GOT3 (cell line): ENCODE measurements at regions not wholly inside any gene's neighbourhood (a gene's known extent, or its start where the extent isn't known, plus 50 kb on each side); places are given as distances from the start of the nearest gene placed in this dataset.
"Not testable (repeated sequence)": the region's sequence is repeated elsewhere in the genome, so short reads cannot be mapped to it uniquely, and the experiment has no call there.

Experiments
- DNase-seq: peaks from one replicate; lab custom pipeline; 2025; ENCODE audit warnings: mixed read lengths; lab: John Stamatoyannopoulos, UW

DNA sequence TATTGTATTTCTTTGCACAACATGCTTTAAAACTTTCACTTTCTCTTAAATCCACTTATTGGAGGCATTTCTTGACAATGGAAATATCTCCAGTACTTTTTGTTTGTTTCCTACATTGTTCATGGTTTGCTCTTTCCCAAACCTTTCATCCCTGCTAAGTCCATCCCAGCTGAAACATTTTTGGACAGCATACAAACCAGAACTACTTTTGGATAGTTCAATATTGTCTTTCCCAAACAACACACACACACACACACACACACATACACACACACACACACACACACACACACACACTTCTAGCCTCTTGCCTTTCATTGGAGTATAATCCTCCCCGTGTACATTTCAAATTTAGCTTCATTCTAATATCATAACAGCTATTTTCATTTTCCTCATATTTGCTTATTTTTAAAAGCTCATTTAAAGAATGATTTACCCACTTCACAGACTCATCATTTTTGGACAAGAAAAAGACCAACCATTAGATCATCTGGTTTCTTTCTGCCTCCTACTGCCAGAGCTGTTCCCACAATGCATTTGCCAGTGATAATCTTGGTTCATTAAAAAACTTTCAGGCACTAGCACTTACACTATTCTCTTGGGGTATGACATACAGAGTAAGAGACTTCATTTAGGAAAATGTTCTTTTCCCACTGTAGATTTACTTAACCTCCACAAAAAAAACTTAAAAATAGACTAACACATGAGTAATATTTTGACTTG, 248.1 kb downstream of the CD109 start:
- no peak for DNase-seq

DNA sequence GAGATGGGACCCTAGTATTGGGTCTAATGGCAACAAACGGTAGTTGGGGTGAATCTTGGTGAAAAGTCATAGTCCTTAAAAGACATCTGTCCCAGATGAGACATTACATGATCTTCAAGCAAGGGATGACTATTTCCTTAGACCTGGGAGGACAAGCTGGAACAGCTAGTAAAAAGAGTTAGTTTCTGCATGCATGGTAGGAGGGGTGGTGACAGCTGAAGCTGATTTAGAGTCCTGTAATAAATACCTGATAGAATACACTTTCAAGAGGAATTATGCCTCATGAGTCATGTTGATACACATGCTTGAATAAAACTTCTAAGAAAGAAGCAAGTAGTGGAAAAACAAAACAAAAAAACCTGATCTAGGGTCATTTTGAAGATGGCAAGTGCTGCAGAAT, 247.4 kb downstream of the CD109 start:
- no peak for DNase-seq

DNA sequence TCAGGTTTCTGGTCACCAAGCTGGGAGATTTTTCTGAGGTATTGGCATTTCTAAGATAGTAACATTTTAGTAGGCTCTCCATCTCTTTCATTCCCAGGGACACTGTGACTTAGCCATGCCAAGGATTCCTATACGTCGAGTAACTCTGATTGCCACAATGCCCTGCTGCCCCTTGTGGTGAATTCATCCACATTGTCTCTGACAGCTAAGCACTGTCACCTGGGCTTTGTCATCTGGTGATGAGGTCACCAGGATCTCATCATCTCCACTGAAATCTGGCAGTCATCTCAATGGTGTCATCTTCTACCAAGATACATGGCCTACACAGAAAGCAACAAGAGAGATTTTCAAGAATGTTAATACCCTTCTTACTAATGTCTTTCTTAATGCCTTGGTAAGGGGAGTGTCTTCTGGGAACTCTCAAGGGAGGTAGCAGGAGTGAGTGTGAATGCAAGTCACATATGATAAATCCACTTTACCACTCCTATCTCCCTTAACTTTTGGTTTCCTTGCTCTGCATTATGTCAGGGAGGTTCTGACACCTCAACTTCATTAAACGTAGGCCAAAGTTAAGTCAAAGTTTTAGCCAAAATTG, 246.7 kb downstream of the CD109 start:
- DNase-seq: no peak

DNA sequence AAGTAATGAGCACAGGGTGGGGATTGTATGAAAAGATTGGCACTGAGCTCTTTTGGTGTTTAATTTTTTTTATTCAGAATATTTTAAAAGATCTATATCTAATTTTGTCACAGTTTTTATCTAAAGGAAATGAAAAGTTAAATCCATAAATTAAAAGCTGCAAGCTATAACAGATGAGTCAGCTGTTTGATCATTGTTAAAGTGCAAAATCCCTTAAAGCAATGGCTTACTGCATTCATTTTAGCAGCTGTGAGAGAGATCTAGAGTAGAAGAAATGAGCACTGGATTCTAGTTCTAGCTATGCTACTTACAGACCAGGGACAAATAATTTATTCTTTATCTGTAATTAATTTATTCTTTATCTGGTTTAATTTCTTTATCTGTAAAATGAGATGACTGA, 245.9 kb downstream of the CD109 start:
- no peak for DNase-seq

DNA sequence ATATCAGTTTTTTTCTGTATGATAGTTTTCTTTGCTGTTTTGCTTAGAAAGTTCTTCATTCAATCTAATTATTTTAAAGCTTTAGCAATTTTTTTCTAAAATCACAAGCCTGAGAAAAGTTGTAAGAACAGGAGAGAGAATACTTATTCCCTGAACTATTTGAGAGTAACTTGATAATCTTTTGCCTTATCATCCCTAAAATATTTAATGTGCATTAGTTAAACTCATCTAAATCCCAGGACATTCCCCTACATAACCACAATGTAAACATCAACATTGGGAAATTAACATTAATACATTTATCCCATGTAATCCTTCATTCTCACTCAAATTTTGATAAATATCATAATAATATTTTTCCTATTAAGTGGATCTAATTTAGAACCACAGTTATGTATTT, 241.8 kb downstream of the CD109 start:
- no peak for DNase-seq

DNA sequence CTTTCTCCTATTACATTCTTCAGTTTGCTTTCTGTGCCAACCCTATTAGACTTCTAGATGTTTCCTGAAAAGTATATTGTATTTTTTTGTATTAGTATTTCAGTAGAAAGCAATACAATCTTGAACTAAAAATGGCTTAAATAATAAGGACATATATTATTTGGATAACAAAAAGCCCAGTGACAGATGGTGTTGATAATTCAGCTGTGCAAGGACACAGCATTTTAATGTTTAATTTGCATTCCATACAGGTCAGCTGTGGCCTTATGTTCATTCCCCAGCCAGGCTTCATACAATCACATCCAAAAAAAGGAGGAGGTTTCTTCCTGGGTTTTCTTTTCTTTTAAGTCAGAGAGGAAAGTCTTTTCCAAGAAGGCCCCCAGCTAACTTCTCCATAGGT, 236.9 kb downstream of the CD109 start:
- no peak for DNase-seq

DNA sequence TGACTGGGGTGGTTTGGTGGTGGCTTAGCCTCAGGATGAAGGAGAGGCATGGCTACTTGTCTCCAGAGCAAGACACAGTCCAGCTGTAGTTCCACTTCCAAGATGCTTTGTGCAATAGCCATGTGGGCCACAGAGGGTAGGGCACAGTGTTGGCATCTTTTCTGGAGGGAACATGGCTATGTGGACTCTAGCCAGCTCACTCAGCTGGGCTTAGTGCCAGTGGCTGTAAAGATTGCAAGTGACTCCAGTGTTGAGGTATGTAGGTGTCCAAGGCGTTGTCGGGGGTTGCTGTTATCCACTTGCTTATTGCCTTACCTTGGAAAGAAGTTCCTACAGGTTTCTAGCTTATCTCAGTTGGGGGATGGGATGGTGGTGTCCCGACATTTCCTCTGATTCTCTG, 233.4 kb downstream of the CD109 start:
- DNase-seq: no peak

DNA sequence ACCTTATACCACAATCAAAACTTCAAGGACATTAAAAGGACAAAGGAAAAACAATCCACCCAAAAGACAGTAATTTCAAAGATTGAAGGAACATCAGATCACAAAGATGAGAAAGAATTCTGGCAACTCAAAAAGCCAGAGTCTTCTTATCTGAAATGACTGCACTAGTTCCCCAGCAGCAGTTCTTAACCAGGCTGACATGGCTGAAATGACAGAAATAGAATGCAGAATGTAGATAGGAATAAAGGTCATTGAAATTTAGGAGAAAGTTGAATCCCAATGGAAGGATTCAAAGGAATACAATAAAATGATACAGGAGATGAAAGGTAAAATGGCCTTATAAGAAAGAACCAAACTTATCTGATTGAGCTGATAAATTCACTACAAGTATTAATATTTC, 231.4 kb downstream of the CD109 start:
- no peak for DNase-seq

DNA sequence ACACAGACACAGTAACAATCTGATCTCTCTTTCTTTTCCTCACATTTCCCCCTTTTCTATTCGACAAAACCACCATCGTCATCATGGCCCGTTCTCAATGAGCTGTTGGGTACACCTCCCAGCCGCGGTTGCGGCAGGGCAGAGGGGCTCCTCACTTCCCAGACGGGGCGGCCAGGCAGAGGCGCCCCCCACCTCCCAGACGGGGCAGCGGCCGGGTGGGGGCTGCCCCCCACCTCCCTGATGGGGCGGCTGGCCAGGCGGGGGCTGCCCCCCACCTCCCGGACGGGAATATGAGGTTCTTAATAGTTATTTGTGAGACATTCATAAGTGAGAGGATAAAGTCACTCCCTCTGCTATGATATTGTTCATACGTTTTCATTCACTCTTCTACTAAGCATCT, 229.7 kb downstream of the CD109 start:
- not testable (repeated sequence) for DNase-seq

DNA sequence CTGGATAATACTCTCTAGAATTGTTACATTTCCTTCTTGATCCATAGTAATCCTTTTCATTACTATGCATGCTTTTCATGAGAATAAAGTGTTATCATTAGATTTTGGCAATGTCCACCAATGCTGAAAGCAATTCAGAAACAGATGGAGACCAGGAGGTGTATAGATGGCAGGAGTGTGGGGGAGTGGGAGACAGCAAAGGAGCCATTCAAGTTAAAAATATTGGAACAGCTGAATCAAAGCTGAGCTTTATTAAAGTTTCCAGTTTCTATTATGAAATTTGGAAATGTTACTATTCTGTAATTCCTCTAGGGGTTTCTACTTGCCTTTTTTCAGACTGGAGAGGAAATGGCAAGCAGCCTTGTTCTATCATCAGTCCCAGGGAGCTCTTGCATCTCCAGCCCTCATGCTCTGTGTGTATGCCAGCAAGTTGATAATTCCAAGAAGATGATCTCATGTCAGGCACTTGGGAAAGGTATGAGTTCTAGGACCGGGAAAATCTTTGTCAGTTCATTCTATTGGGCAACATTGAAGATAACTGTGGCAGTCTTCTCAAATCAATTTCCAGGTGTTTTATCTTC, 228.0 kb downstream of the CD109 start:
- DNase-seq: no peak

DNA sequence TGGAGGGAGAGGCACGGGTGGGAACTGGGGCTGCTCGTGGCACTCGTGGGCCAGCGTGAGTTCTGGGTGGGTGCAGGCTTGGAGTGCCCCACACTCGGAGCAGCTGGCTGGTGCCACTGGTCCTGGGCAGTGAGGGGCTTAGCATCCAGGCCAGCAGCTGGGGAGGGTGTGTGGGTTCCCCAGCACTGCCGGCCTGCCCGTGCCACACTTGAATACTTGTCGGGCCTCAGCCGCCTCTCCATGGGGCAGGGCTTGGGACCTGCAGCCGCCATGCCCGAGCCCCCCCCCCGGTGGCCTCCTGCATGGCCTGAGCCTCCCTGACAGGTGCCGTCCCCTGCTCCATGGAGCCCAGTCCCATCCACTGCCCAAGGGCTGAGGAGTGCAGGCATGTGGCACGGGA, 207.2 kb downstream of the CD109 start:
- no peak for DNase-seq

DNA sequence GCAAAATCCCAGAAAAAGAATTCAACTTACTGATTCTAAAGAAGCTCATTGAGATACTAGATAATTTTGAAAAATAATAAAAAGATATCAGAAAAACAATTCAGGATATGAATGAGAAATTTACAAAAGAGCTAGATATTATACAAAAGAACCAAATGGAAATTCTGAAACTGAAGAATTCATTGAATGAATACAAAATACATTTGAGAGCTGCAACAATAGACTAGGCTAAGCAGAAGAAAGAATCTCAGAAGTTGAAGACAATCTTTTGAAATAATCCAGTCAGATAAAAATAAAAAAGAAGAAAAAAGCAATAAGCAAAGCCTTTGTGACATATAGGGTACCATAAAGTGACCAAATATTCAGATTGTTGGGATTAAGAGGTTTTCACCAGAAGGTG, 206.0 kb downstream of the CD109 start:
- no peak for DNase-seq

DNA sequence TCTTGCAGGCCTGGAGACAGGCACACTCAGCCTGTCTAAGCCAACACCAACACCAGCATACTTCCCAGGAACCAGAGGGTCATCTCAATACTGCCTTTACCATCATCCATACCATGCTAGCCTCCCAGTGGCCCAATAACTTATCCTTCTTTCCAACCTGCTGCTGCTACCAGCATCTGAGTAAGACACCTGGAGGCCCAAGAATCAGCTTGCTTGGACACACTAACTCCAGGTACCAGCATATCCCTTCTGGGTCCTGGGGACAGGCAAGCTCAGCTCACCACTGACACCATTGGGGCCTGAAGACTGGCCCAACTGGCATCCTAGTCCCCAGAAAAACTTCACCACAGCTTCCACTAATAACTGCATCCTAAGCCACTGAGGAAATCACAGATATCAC, 205.3 kb downstream of the CD109 start:
- DNase-seq: no peak

DNA sequence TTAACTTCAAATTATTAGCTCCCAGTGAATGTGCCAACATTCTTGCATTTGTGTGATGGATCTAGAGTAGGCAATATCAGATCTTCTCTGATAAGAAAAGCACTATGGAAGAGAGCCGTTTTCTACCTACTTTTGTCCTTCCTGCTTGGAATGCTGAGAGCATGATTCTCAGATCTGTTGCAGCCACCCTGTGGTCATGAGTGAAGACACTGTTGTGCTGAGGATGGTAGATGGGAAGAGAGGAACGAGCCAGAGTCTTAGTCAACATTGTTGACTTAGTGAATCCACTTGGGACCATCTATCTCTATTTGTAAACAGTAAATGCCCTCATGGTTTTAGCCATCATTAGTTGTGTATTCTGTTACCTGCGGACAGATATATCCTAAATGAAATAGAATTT, 202.6 kb downstream of the CD109 start:
- no peak for DNase-seq

DNA sequence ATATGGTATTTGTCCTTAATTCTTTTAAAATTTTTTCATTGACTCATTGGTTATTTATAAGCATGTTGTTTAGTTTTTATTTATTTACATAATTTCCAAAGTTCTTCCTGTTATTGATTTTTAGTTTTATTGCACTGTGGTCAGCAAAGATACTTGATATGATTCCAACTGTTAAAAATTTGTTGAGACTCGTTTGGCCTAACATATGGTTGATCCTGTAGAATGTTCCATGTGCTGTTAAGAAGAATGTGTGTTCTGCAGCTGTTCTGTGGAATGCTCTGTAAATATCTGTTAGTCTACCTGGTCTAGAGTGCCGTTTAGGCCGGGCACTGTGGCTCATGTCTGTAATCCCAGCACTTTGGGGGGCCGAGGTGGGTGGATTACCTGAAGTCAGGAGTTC, 197.7 kb downstream of the CD109 start:
- no peak for DNase-seq

DNA sequence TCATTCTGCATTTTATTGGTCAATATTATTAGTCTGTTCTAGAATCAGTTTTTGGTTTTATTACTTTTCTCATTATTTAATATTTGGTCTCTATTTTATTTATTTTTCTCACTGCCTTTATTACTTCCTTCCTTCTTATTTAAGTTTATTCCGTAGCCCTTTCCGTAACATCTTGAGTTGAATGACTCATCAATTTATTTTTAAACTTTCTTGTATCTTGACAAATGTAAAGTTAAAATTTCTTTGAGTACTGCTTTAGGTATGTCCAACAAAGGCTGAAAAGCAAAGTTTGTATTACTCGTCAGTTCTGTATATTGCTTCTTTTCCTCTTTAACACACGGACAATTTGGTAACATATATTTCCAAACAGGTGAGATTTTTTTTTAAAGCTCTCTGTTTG, 192.0 kb downstream of the CD109 start:
- no peak for DNase-seq

DNA sequence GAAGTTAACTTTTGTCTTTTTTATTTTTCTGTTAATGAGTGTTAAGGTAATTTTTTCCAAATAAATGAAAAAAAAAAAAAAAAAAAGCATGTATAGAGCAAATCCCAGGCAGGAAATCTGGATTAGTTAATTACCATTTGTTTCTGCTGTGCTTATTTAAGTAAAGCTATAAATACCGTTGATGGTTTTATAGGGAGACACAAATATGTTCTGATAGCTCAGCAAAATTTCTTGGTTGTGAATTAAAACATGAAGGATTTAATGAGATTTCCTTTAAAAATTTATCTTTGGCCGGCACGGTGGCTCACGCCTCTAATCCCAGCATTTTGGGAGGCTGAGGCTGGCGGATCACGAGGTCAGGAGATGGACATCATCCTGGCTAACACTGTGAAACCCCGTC, 189.4 kb downstream of the CD109 start:
- no peak for DNase-seq

DNA sequence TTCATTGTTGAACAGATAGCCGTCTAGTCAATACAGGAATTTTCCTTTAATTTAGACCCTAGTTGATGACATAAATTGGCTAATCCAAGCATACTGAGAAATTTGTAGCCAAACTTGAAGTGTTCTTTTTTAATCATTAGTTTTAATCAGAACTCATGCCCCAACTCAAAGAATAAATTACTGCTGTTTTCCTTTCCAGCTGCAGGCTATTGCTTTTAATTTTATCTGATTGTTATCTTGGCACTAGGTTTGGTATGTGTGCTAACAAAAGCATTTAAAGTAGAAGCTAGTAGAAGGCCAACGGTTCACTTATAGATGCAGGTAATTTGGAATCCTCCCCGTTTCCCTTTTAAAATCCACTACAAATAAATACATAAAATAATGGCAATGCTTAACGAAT, 188.5 kb downstream of the CD109 start:
- no peak for DNase-seq

DNA sequence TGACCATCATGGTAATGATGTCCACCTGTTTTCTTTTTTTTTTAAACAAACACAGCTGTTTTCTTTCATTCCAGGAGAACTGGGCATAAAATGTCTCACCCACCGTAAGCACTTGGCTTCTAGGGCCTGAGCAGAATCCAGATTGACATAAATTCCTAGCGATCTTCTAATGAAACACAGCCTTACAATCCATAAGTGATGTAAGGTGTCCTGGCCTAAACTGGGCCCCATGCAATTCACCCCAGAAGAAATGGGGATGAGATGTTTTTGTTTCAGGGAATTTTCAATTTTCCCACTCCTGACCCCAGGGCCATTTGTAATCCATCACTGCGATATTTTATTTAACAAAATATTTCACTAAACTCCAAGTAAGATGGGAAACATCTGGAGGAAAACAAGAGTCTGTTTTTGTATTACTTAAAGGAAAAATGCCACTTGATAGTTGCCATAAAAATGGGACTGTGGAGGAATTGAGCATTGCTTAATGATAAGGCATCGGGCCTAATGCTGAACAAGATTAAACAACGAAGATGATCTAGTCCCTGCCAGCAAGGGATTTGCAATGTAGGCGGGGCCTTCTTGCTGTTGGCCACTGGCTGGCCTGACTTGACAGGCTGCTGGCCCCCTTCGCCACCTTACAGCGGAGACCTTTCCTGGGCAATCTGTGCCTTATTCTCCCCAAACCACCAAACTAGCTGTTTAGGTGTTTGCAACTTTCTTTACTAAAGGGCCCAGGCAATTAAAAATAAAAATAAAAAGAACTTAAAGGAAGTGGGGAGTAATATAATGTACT, 183.7 kb downstream of the CD109 start:
- no peak for DNase-seq

DNA sequence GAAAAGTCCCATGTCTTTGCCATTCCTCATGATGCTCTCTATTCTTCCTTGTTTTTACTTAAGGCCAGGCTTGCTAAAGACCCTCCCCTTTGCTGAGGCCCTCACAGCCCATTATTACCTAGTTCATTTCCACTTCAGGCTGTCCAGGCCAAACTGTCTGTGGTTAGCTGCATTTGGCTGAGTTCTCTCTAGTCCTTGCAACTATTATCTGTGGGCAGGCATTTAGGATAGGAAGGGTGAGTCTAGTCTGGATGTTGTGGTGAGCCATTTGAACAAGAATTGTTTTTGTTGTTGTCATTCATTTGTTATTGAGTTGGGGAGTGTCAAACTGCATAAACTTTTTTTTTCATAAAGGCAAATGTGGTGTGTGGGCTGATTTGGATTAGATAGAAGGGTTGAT, 182.4 kb downstream of the CD109 start:
- DNase-seq: no peak
